ENCODE measurements at regions not wholly inside any gene's neighbourhood (a gene's known extent, or its start where the extent isn't known, plus 50 kb on each side); places are given as distances from the start of the nearest gene placed in this dataset.

GRCh38 chr13:47230155-47230554, 333.3 kb upstream of the HTR2A start:
- no peak for DNase-seq

DNA sequence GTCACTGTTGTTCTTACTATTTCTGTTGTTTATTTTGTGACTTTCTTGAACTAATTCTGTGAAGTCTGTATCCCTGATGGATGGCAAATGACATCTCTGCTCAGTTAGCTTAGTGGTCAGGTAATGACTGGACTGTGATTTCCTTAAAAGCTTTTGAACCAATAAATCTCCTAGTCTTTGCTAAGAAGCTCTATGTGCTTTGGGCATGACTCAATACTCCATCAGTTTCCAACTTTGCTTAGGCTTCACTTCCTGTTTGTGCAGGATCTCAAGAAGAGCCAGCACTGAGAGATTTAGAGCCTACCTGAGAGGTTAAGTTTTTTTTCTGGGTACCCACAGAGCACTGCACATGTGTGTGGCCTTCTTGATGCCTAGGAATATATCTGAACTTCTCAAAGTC, 329.7 kb upstream of the HTR2A start:
- no peak for DNase-seq

- DNase-seq = no peak
Measured at GRCh38 chr13:47220453-47221140, 323.7 kb upstream of the HTR2A start.

GRCh38 chr13:47218611-47219010, 321.8 kb upstream of the HTR2A start:
- no peak for DNase-seq

- no peak for DNase-seq
Measured at GRCh38 chr13:47216176-47216822, 319.4 kb upstream of the HTR2A start.

DNA sequence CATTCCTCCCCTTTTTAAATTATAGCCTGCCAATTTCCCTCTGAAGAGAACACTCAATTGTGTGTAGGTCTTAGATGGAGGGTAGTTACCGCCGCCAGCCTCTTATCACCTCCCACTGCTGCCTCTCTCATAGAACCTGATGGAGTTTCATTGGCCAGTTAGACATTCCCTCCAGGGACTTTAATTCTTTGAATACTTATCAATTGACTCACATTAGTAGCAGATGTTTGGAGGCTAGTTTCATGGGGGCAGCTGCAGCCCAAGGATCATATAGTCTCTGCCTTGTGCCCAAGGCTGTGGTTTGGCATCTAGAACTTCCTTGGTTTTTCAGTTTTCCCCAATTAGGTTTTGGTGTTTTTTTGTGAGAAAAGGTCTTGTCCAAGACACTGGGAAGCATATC, 318.9 kb upstream of the HTR2A start:
- no peak for DNase-seq

- DNase-seq = no peak
Measured at GRCh38 chr13:47213047-47213446, 316.2 kb upstream of the HTR2A start.

DNA sequence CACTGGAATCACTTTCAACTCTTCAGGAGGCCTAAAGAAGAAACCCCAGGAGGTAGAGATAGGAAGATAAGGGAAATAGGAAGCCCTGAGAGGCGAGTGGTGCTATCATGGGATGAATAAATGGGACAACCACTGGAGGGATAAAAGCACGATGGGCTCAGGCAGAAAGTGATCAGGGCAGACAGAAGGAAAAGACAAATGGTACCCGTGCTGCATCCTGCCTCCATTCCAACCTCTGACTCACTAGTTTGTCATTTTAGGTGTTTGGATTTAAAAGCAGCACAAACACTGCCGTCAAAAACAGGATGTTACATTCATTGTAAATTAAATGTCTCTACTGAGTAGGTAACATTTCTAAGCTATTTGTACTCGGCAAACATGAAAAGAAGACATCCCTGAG, 314.3 kb upstream of the HTR2A start:
- DNase-seq = no peak

- DNase-seq = no peak
Measured at GRCh38 chr13:47206111-47206510, 309.3 kb upstream of the HTR2A start.

- DNase-seq = no peak
Measured at GRCh38 chr13:47190696-47191305, 293.9 kb upstream of the HTR2A start.

DNA sequence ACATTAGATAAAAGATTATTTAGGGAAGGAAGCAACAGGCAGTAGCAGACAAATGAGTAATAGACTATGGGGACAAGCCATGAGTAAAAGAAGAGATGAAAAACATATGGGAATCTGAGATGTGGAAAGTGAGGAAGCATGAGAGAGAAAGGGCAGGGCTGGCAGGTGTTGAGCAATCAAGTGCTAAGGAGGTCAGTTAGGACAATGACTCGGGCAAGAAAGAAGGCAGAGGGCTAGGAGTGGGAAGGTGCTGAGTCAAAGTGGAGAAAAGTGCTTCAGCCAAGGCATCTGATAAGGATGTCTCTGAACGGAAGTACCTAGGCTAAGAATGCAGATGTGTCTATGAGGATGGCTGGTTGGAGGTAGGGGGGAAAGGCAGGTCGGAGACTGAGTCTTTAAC, 291.9 kb upstream of the HTR2A start:
- DNase-seq = no peak

DNA sequence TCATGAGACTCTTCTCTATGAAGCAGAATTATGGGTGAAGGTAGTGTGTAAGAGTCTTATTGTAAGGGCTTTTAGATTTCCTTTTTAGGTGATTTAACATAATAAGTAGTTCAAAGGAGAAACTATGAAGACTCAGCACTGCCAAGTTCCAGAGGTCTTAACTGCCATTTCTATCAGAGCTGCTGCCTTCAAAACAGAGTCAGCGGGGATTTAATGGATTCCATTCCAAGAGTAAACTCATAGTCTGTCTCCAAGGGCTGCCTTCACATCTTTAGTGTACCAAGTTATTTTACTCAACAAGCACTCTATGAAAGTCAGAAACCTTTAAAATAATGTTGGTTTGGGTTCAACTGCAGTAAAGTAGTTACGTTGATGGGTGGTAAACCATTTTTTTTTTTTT, 289.6 kb upstream of the HTR2A start:
- DNase-seq = no peak

DNA sequence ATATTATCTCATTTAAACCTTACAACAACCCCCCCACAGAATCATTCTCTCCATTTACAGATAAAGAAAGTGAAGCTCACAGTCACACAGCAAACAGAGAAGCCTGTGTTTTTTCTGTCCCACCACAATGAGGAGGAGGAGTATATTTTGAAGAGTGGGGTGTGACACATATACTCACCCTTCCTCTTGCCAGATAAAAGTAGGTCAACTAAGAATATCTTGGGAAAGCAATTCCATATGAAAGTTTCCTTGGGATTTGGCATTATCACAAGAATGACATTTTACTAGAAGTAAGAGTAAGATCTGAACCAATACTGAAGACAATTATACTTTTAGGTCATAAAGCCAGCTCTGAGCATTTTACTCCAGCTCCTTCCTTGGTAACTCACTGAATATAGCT, 287.5 kb upstream of the HTR2A start:
- DNase-seq = no peak

GRCh38 chr13:47179321-47179720, 282.5 kb upstream of the HTR2A start:
- no peak for DNase-seq

DNA sequence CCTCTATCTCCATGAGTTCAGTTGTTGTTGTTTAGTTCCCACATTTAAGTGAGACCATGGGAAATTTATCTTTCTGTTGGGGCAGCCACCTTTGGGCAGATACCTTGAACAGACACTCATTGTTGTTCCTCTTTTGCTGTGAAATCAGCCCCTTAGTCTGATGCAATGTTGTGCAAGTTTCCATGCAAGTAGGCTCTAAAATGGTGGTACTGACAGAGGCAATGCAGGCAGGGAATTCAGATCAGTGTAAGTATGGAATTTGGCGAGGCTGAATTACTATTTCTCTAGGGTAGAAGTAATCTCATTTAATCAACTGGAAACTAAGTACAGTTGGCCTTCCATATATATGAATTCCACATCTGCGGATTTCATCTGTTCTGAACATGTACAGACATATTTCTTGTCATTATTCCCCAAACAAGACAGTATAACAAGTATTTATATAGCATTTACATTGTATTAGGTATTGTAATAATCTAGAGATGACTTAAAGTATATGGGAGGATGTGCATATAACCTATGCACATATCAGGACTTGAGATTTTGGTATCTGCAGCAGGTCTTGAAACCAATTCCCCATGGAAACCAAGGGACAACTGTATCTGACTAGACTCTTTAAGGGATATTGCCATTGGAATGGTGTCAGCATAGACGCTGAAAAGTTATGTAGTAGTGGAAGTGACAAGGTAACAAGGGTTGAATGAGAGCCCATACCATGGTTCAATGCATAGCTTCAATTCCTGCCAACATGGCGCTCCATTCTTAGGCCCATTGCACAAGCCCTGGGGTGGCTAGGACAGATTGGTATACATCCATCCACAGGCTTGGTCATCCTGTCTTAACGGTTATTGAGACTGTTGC, 281.5 kb upstream of the HTR2A start:
- DNase-seq = no peak

DNA sequence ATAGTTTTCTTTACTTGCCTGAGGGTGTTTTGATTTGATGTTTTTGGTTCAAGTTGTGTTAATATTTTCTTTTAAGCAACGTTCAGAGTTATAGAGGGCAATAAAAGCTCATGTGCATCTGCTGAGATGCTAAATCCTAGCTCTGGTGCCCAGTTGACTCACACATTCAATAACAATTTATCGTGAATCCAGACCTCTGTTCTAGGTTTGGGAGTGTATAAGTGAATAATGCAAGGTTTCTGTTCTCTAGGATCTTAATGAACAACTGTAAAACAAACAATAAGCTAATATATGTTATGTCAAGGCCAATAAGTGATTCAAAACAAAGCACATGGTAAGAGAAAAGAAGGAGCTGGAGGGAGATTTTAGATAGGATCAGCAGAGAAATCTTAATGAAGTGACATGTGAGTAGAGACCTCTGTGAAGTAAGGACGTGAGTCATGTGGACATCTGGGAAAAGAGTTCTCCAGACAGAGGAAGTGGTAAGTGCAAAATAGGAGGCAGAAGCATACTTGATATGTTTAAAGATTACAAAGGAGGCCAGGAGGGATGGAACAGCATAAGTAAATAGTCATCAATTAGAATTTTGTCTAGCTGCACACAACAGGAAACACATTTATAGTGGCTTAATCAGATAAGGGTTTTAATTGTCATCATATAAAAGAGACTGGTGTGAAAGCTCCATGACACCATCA, 278.5 kb upstream of the HTR2A start:
- no peak for DNase-seq

DNA sequence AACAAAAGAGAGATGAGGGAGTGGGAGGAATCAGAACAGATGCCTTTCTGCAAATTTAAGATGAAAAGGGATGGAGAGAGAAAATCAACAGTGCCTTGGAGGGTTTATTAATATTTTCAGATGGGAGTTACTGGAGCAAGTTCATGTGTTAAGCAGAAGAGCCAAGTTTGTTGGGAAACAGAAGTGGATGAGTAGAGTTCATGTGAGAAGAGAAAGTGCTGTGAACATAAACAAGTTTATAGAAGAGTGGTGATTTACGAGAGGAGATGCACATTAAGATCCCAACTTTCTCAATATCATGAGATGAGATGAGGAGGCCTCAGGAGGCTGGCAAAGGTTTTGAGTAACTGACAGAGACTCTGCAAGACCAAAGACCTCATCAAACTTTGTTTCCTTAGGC, 274.1 kb upstream of the HTR2A start:
- no peak for DNase-seq

DNA sequence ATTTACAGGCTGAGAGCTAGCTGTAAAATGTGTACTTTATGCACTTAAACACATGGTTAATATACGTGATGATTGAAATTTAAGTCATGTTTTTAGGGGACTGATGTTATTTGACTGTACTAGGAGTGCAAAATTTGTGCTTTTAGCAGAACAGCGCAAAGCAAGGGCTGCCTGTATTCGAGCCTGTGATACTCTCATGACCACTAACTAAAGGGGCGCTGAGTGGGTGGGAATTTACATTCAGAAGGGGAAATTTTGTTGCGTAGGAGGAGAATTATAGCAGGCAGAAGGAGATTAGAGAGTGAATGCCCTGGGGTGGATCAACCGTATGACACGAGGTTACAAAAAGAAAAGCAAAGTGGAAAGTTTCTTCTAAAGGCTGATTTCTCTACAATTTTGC, 271.8 kb upstream of the HTR2A start:
- no peak for DNase-seq

DNA sequence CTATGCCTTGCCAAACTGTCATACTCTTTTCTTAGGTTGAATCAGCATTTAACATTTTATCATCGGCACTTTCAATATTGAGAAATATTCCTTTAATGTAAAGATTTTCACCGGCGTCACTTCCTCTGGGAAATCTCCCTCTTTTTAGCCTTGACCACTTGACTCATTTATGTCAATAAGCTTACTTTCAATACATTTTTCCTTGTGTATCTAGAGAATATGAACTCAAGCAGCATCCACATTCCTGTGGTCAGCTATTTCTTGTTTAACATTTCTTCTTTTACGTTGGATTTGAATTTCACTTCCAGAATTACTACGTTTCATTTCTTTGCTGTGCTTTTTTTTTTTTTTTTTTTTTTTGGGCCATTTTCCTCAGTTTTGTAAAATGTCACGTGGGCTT, 271.2 kb upstream of the HTR2A start:
- DNase-seq = no peak

DNA sequence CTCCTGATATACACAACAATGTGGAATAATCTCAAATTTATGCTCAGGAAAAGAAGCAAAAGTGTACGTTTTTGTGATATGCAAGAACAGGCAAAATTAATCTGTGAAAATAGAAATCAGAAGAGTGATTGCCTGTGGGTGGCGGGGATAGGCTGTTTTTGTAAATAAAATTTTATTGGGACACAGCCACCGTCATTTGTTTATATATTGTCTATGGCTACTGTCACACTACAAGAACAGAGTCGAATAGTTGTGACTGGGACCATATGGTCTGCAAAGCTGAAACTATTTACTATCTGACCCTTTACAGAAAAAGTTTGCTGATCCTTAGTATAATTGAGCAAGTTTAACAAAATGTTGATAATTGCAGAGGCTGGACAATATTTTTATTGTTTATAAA, 269.5 kb upstream of the HTR2A start:
- no peak for DNase-seq

- DNase-seq = no peak
Measured at GRCh38 chr13:47159853-47160550, 263.1 kb upstream of the HTR2A start.

- DNase-seq = no peak
Measured at GRCh38 chr13:47158593-47158992, 261.7 kb upstream of the HTR2A start.

All from retina (tissue), 1 donor.